ENCODE measurements at regions not wholly inside any gene's neighbourhood (a gene's known extent, or its start where the extent isn't known, plus 50 kb on each side); places are given as distances from the start of the nearest gene placed in this dataset.
A peak's percentile ranks its signal among the peaks of the same experiment; 100 is the strongest.

- TF ChIP-seq GABPA (IDR thresholded peaks at IDR 0.05 in 1 of 2, conservative IDR thresholded peaks at IDR 0.05 in 1 of 2) = no peak
- no peak for TF ChIP-seq SP1 (IDR thresholded peaks at IDR 0.05)
- TF ChIP-seq RAD21 (IDR thresholded peaks at IDR 0.05) = no peak
Measured at GRCh38 chr3:67294341-67294740, 296.2 kb downstream of the KBTBD8 start (continued).

GRCh38 chr3:67296039-67296892 lies 298.2 kb downstream of the KBTBD8 start:
- DNase-seq (ENCODE audit: low spot score) = no peak
- no peaks in the 10 kb centered on the region for H3K9me3 ChIP-seq (ENCODE audit: control insufficient read depth in 4 of 4, low read length in 3 of 4)
- no peaks in the 10 kb centered on the region for H3K27me3 ChIP-seq (ENCODE audit: control insufficient read depth in 4 of 4, insufficient read depth in 4 of 4, low read length in 3 of 4)
- H3K27ac ChIP-seq (ENCODE audit: low read depth in 1 of 2, low read length in 2 of 2) = no peak overlapping the region
- WGBS = 52% methylated on average over 5 of the region's 5 CpGs
- no peak overlapping the region for H3K9ac ChIP-seq (ENCODE audit: low read depth in 1 of 2, low read length in 2 of 2)
- H3K4me3 ChIP-seq (ENCODE audit: low read depth in 1 of 3, low read length in 3 of 3) = no peak overlapping the region
- peaks cover 0 to 4% (median 0%) of the 10 kb centered on the region in 4 donors for H3K4me1 ChIP-seq (ENCODE audit: control insufficient read depth in 4 of 4, insufficient read depth in 4 of 4, low read length in 3 of 4)
- H3K36me3 ChIP-seq (ENCODE audit: control insufficient read depth in 4 of 4, insufficient read depth in 3 of 4, low read depth in 1 of 4, low read length in 3 of 4) = no peaks in the 10 kb centered on the region
- peak; percentile 20 for TF ChIP-seq SP1 (IDR thresholded peaks at IDR 0.05)
- TF ChIP-seq HNF4G (IDR thresholded peaks at IDR 0.05) = peak; percentile 35
- TF ChIP-seq GABPA (IDR thresholded peaks at IDR 0.05 in 1 of 2, conservative IDR thresholded peaks at IDR 0.05 in 1 of 2) = no peak
- TF ChIP-seq YY1 (IDR thresholded peaks at IDR 0.05) = no peak
- TF ChIP-seq, protein P1, sequence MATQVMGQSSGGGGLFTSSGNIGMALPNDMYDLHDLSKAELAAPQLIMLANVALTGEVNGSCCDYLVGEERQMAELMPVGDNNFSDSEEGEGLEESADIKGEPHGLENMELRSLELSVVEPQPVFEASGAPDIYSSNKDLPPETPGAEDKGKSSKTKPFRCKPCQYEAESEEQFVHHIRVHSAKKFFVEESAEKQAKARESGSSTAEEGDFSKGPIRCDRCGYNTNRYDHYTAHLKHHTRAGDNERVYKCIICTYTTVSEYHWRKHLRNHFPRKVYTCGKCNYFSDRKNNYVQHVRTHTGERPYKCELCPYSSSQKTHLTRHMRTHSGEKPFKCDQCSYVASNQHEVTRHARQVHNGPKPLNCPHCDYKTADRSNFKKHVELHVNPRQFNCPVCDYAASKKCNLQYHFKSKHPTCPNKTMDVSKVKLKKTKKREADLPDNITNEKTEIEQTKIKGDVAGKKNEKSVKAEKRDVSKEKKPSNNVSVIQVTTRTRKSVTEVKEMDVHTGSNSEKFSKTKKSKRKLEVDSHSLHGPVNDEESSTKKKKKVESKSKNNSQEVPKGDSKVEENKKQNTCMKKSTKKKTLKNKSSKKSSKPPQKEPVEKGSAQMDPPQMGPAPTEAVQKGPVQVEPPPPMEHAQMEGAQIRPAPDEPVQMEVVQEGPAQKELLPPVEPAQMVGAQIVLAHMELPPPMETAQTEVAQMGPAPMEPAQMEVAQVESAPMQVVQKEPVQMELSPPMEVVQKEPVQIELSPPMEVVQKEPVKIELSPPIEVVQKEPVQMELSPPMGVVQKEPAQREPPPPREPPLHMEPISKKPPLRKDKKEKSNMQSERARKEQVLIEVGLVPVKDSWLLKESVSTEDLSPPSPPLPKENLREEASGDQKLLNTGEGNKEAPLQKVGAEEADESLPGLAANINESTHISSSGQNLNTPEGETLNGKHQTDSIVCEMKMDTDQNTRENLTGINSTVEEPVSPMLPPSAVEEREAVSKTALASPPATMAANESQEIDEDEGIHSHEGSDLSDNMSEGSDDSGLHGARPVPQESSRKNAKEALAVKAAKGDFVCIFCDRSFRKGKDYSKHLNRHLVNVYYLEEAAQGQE (IDR thresholded peaks at IDR 0.05) = no peak
- TF ChIP-seq FOXA1 (IDR thresholded peaks at IDR 0.05) = no peak
- TF ChIP-seq, protein P2, sequence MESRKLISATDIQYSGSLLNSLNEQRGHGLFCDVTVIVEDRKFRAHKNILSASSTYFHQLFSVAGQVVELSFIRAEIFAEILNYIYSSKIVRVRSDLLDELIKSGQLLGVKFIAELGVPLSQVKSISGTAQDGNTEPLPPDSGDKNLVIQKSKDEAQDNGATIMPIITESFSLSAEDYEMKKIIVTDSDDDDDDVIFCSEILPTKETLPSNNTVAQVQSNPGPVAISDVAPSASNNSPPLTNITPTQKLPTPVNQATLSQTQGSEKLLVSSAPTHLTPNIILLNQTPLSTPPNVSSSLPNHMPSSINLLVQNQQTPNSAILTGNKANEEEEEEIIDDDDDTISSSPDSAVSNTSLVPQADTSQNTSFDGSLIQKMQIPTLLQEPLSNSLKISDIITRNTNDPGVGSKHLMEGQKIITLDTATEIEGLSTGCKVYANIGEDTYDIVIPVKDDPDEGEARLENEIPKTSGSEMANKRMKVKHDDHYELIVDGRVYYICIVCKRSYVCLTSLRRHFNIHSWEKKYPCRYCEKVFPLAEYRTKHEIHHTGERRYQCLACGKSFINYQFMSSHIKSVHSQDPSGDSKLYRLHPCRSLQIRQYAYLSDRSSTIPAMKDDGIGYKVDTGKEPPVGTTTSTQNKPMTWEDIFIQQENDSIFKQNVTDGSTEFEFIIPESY (IDR thresholded peaks at IDR 0.05) = no peak
- TF ChIP-seq, protein P3, sequence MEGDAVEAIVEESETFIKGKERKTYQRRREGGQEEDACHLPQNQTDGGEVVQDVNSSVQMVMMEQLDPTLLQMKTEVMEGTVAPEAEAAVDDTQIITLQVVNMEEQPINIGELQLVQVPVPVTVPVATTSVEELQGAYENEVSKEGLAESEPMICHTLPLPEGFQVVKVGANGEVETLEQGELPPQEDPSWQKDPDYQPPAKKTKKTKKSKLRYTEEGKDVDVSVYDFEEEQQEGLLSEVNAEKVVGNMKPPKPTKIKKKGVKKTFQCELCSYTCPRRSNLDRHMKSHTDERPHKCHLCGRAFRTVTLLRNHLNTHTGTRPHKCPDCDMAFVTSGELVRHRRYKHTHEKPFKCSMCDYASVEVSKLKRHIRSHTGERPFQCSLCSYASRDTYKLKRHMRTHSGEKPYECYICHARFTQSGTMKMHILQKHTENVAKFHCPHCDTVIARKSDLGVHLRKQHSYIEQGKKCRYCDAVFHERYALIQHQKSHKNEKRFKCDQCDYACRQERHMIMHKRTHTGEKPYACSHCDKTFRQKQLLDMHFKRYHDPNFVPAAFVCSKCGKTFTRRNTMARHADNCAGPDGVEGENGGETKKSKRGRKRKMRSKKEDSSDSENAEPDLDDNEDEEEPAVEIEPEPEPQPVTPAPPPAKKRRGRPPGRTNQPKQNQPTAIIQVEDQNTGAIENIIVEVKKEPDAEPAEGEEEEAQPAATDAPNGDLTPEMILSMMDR (IDR thresholded peaks at IDR 0.05; ENCODE audit: low read depth, low read length, missing input control) = no peak
- TF ChIP-seq NR2F2 (IDR thresholded peaks at IDR 0.05) = no peak
- no peak for TF ChIP-seq JUND (IDR thresholded peaks at IDR 0.05)
- TF ChIP-seq TAF1 (conservative IDR thresholded peaks at IDR 0.05) = no peak
- TF ChIP-seq RXRA (IDR thresholded peaks at IDR 0.05) = peak; percentile 18 to 24
- TF ChIP-seq FOXA2 (IDR thresholded peaks at IDR 0.05) = no peak
- TF ChIP-seq HNF4A (conservative IDR thresholded peaks at IDR 0.05) = peak; percentile 41 to 76
- no peak for TF ChIP-seq RAD21 (IDR thresholded peaks at IDR 0.05)
- TF ChIP-seq MAX (IDR thresholded peaks at IDR 0.05) = no peak
- TF ChIP-seq EGR1 (IDR thresholded peaks at IDR 0.05; ENCODE audit: low read depth in 2 of 2) = no peak
- peak; percentile 45 for TF ChIP-seq ATF3 (IDR thresholded peaks at IDR 0.05)
